ENCODE measurements at regions not wholly inside any gene's neighbourhood (a gene's known extent, or its start where the extent isn't known, plus 50 kb on each side); places are given as distances from the start of the nearest gene placed in this dataset.

GRCh38 chr6:74642101-74642500 lies 563.8 kb downstream of the COL12A1 start:
- TF ChIP-seq CTCF (IDR thresholded peaks at IDR 0.05), result no peak
- TF ChIP-seq EZH2 (IDR thresholded peaks at IDR 0.05), result no peak
